Stimulated activated naive CD8-positive, alpha-beta T cell treated with anti-CD3 and anti-CD28 coated beads, Interleukin-15, Interleukin-2, amounts not matched to agents 100 ng/mL and 50 ng/mL, for 24 hours (primary cell): ENCODE measurements at regions not wholly inside any gene's neighbourhood (a gene's known extent, or its start where the extent isn't known, plus 50 kb on each side); places are given as distances from the start of the nearest gene placed in this dataset.
"Not testable (repeated sequence)": the region's sequence is repeated elsewhere in the genome, so short reads cannot be mapped to it uniquely, and the experiment has no call there.

Experiments used
- H3K27ac Mint-ChIP-seq: one replicate; pipeline ENCODE4 v1.8.0; 2021; ENCODE audit warnings: mild to moderate bottlenecking, mixed read lengths
- H3K27me3 Mint-ChIP-seq: one replicate; pipeline ENCODE4 v1.8.0; 2021; ENCODE audit warnings: mixed read lengths
- H3K36me3 Mint-ChIP-seq: one replicate; pipeline ENCODE4 v1.8.0; 2021; ENCODE audit warnings: low read depth, mixed read lengths
- H3K4me1 Mint-ChIP-seq: one replicate; pipeline ENCODE4 v1.8.0; 2021; ENCODE audit warnings: low read depth, mixed read lengths
- H3K4me3 Mint-ChIP-seq: one replicate; pipeline ENCODE4 v1.8.0; 2021; ENCODE audit warnings: mild to moderate bottlenecking, mixed read lengths
- H3K9me3 Mint-ChIP-seq: one replicate; pipeline ENCODE4 v1.8.0; 2021; ENCODE audit warnings: mixed read lengths

GRCh38 chr9:63817622-63818518, 1467.1 kb downstream of the FOXD4L5 start:
- H3K4me3 Mint-ChIP-seq: peak overlapping the region; percentile 79
- H3K36me3 Mint-ChIP-seq: peaks cover 4% of the 10 kb centered on the region
- H3K4me1 Mint-ChIP-seq: peaks cover 17% of the 10 kb centered on the region
- H3K27ac Mint-ChIP-seq: peak overlapping the region; percentile 34
- peaks cover 15% of the 10 kb centered on the region for H3K27me3 Mint-ChIP-seq
- H3K9me3 Mint-ChIP-seq: peaks cover 13% of the 10 kb centered on the region

- Mint-ChIP-seq H3K9me3 (peaks cover 12% of the 10 kb centered on the region), H3K27ac (peak overlapping the region; percentile 27), H3K4me3 (peak overlapping the region; percentile 79), H3K27me3 (peaks cover 15% of the 10 kb centered on the region), H3K4me1 (peaks cover 17% of the 10 kb centered on the region), H3K36me3 (peaks cover 4% of the 10 kb centered on the region)
Observed at GRCh38 chr9:63816751-63817621, 1468.0 kb downstream of the FOXD4L5 start.

- H3K4me3 Mint-ChIP-seq: not testable (repeated sequence)
- Mint-ChIP-seq H3K27me3 (peaks cover 15% of the 10 kb centered on the region), H3K4me1 (peaks cover 17% of the 10 kb centered on the region)
Observed at GRCh38 chr9:63814970-63815669, 1469.9 kb downstream of the FOXD4L5 start.

GRCh38 chr9:63813391-63814021, 1471.5 kb downstream of the FOXD4L5 start:
- peaks cover 17% of the 10 kb centered on the region for H3K4me1 Mint-ChIP-seq

More at GRCh38 chr9:63814970-63815669, 1469.9 kb downstream of the FOXD4L5 start:
- H3K36me3 Mint-ChIP-seq, H3K27ac Mint-ChIP-seq, H3K9me3 Mint-ChIP-seq: not testable (repeated sequence)

GRCh38 chr9:63812822-63813221, 1472.2 kb downstream of the FOXD4L5 start:
- H3K9me3 Mint-ChIP-seq, H3K4me3 Mint-ChIP-seq: not testable (repeated sequence)

More at GRCh38 chr9:63813391-63814021, 1471.5 kb downstream of the FOXD4L5 start:
- H3K4me3 Mint-ChIP-seq: peak overlapping the region; percentile 10
- H3K27me3 Mint-ChIP-seq: peaks cover 15% of the 10 kb centered on the region
- not testable (repeated sequence) for H3K9me3 Mint-ChIP-seq, H3K36me3 Mint-ChIP-seq, H3K27ac Mint-ChIP-seq

GRCh38 chr9:63804205-63804604, 1480.8 kb downstream of the FOXD4L5 start:
- not testable (repeated sequence) for H3K4me3 Mint-ChIP-seq, H3K4me1 Mint-ChIP-seq, H3K36me3 Mint-ChIP-seq, H3K27me3 Mint-ChIP-seq, H3K27ac Mint-ChIP-seq
- peaks cover 15% of the 10 kb centered on the region for H3K9me3 Mint-ChIP-seq

More at GRCh38 chr9:63812822-63813221, 1472.2 kb downstream of the FOXD4L5 start:
- H3K4me1 Mint-ChIP-seq: peaks cover 13% of the 10 kb centered on the region
- H3K27me3 Mint-ChIP-seq: peaks cover 11% of the 10 kb centered on the region
- H3K36me3 Mint-ChIP-seq, H3K27ac Mint-ChIP-seq: not testable (repeated sequence)

GRCh38 chr9:63794081-63794685, 1490.8 kb downstream of the FOXD4L5 start:
- H3K36me3 Mint-ChIP-seq, H3K4me1 Mint-ChIP-seq, H3K27ac Mint-ChIP-seq, H3K27me3 Mint-ChIP-seq, H3K4me3 Mint-ChIP-seq: not testable (repeated sequence)
- peaks cover 17% of the 10 kb centered on the region for H3K9me3 Mint-ChIP-seq

- H3K27me3 Mint-ChIP-seq, H3K27ac Mint-ChIP-seq, H3K4me3 Mint-ChIP-seq, H3K4me1 Mint-ChIP-seq, H3K36me3 Mint-ChIP-seq: not testable (repeated sequence)
- H3K9me3 Mint-ChIP-seq: peaks cover 17% of the 10 kb centered on the region
Observed at GRCh38 chr9:63787454-63787853, 1497.6 kb downstream of the FOXD4L5 start.

- not testable (repeated sequence) for H3K36me3 Mint-ChIP-seq, H3K27me3 Mint-ChIP-seq, H3K4me1 Mint-ChIP-seq, H3K4me3 Mint-ChIP-seq, H3K27ac Mint-ChIP-seq
- H3K9me3 Mint-ChIP-seq: peaks cover 13% of the 10 kb centered on the region
Observed at GRCh38 chr9:63785059-63785458, 1500.0 kb downstream of the FOXD4L5 start.

- H3K27me3 Mint-ChIP-seq, H3K4me3 Mint-ChIP-seq, H3K9me3 Mint-ChIP-seq: not testable (repeated sequence)
Observed at GRCh38 chr9:63784421-63784820, 1500.6 kb downstream of the FOXD4L5 start.

GRCh38 chr9:63781817-63782439, 1503.1 kb downstream of the FOXD4L5 start:
- not testable (repeated sequence) for H3K9me3 Mint-ChIP-seq, H3K4me3 Mint-ChIP-seq, H3K4me1 Mint-ChIP-seq, H3K27ac Mint-ChIP-seq, H3K27me3 Mint-ChIP-seq, H3K36me3 Mint-ChIP-seq

More at GRCh38 chr9:63784421-63784820, 1500.6 kb downstream of the FOXD4L5 start:
- not testable (repeated sequence) for H3K27ac Mint-ChIP-seq, H3K4me1 Mint-ChIP-seq, H3K36me3 Mint-ChIP-seq

GRCh38 chr9:63781390-63781789, 1503.6 kb downstream of the FOXD4L5 start:
- H3K27ac Mint-ChIP-seq, H3K4me3 Mint-ChIP-seq, H3K36me3 Mint-ChIP-seq, H3K27me3 Mint-ChIP-seq, H3K9me3 Mint-ChIP-seq, H3K4me1 Mint-ChIP-seq: not testable (repeated sequence)

- not testable (repeated sequence) for H3K4me1 Mint-ChIP-seq, H3K9me3 Mint-ChIP-seq, H3K36me3 Mint-ChIP-seq, H3K27ac Mint-ChIP-seq, H3K4me3 Mint-ChIP-seq, H3K27me3 Mint-ChIP-seq
Observed at GRCh38 chr9:63776220-63776619, 1508.8 kb downstream of the FOXD4L5 start.

- not testable (repeated sequence) for H3K27ac Mint-ChIP-seq, H3K27me3 Mint-ChIP-seq, H3K36me3 Mint-ChIP-seq, H3K4me1 Mint-ChIP-seq, H3K9me3 Mint-ChIP-seq, H3K4me3 Mint-ChIP-seq
Observed at GRCh38 chr9:63775092-63775426, 1510.0 kb downstream of the FOXD4L5 start.
